ENCODE measurements at regions not wholly inside any gene's neighbourhood (a gene's known extent, or its start where the extent isn't known, plus 50 kb on each side); places are given as distances from the start of the nearest gene placed in this dataset.

- TF ChIP-seq POU2F2 (IDR thresholded peaks at IDR 0.05; ENCODE audit: low read depth, low read length) (no peak), TAF1 (IDR thresholded peaks at IDR 0.05; ENCODE audit: low read depth, low read length) (no peak)
Observed at GRCh38 chr3:83460052-83460451, 1498.7 kb upstream of the CADM2 start.

All from GM12891 (cell line).